ENCODE measurements at regions not wholly inside any gene's neighbourhood (a gene's known extent, or its start where the extent isn't known, plus 50 kb on each side); places are given as distances from the start of the nearest gene placed in this dataset.
"Not testable (repeated sequence)": the region's sequence is repeated elsewhere in the genome, so short reads cannot be mapped to it uniquely, and the experiment has no call there.

- no peak overlapping the region for H3K4me3 ChIP-seq (ENCODE audit: control insufficient read depth, low read depth, low read length)
- no peak for DNase-seq (ENCODE audit: low read depth)
- TF ChIP-seq, protein P1, sequence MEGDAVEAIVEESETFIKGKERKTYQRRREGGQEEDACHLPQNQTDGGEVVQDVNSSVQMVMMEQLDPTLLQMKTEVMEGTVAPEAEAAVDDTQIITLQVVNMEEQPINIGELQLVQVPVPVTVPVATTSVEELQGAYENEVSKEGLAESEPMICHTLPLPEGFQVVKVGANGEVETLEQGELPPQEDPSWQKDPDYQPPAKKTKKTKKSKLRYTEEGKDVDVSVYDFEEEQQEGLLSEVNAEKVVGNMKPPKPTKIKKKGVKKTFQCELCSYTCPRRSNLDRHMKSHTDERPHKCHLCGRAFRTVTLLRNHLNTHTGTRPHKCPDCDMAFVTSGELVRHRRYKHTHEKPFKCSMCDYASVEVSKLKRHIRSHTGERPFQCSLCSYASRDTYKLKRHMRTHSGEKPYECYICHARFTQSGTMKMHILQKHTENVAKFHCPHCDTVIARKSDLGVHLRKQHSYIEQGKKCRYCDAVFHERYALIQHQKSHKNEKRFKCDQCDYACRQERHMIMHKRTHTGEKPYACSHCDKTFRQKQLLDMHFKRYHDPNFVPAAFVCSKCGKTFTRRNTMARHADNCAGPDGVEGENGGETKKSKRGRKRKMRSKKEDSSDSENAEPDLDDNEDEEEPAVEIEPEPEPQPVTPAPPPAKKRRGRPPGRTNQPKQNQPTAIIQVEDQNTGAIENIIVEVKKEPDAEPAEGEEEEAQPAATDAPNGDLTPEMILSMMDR (IDR thresholded peaks at IDR 0.05; ENCODE audit: control insufficient read depth, insufficient read depth, low read depth, low read length, missing control alignments): no peak
Observed at GRCh38 chr1:195193134-195193533, 1415.1 kb downstream of the KCNT2 start.

DNA sequence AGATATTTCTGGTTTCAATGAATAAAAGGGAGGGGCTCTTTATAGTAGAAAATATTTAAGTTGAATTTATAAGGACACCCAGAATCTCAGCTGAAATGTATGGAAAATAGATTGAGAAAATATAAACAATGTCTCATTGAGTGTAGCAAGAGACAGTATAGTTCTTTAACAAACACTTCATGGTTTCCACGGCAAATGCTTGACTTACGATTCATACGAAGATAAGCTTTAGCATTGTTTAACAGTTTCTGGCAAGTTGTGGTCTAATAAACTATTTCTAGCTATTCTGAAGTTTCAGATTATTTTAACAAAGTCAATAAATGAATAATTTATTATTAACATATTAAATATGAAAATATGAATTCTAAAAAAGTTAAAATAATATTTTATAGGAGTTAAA is 1419.4 kb downstream of the KCNT2 start:
- TF ChIP-seq, protein P1 (IDR thresholded peaks at IDR 0.05; ENCODE audit: control insufficient read depth, insufficient read depth, low read depth, low read length, missing control alignments): no peak
- DNase-seq (ENCODE audit: low read depth): no peak
- H3K4me3 ChIP-seq (ENCODE audit: control insufficient read depth, low read depth, low read length): no peak overlapping the region

GRCh38 chr1:195186544-195186943 is 1421.7 kb downstream of the KCNT2 start:
- no peak for DNase-seq (ENCODE audit: low read depth)
- TF ChIP-seq, protein P1 (IDR thresholded peaks at IDR 0.05; ENCODE audit: control insufficient read depth, insufficient read depth, low read depth, low read length, missing control alignments): no peak
- no peak overlapping the region for H3K4me3 ChIP-seq (ENCODE audit: control insufficient read depth, low read depth, low read length)

DNA sequence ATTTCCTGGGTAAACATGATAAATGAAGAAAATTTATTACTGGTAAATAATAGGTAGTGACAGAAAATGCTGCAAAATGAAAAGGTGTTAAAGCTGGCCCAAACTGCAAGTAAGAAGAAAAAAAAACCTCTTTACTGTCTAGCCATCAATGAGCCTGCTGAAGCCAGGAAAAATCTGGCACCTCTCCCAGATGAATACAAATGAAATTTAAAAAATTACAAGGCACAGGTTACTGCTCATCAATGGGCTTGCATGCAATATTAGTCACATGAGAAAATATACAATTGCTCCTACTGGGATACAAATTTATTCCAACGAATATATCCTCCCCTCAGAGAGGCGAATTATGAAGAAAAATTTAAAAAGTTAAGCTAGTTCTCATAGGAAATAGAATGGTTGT is 1422.5 kb downstream of the KCNT2 start:
- TF ChIP-seq, protein P1 (IDR thresholded peaks at IDR 0.05; ENCODE audit: control insufficient read depth, insufficient read depth, low read depth, low read length, missing control alignments): no peak
- H3K4me3 ChIP-seq (ENCODE audit: control insufficient read depth, low read depth, low read length): no peak overlapping the region
- DNase-seq (ENCODE audit: low read depth): no peak

GRCh38 chr1:195185321-195185720 is 1422.9 kb downstream of the KCNT2 start:
- no peak for DNase-seq (ENCODE audit: low read depth)
- no peak overlapping the region for H3K4me3 ChIP-seq (ENCODE audit: control insufficient read depth, low read depth, low read length)
- TF ChIP-seq, protein P1 (IDR thresholded peaks at IDR 0.05; ENCODE audit: control insufficient read depth, insufficient read depth, low read depth, low read length, missing control alignments): no peak

DNA sequence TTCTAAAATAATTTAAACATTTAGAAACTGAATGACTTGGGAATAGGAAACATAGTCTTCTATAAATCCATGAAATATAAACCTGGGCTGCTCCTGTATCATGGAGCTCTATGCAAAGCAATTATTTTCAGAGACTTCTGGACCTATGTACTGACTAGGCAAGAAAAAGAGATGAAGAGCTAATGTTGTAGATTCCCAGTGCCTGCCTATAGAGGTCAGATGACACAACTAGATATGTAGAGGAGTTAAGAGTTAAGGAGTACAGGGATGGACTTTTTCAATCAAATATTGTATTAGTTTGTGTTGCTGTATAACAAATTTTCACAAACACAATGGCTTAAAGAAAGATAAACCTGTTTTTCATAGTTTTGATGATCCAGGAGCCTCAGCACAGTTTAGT is 1434.5 kb downstream of the KCNT2 start:
- H3K4me3 ChIP-seq (ENCODE audit: control insufficient read depth, low read depth, low read length): no peak overlapping the region
- TF ChIP-seq, protein P1 (IDR thresholded peaks at IDR 0.05; ENCODE audit: control insufficient read depth, insufficient read depth, low read depth, low read length, missing control alignments): no peak
- DNase-seq (ENCODE audit: low read depth): no peak

GRCh38 chr1:195159795-195160194 is 1448.4 kb downstream of the KCNT2 start:
- not testable (repeated sequence) for DNase-seq (ENCODE audit: low read depth)

More at GRCh38 chr1:195159795-195160194, 1448.4 kb downstream of the KCNT2 start:
- not testable (repeated sequence) for H3K4me3 ChIP-seq (ENCODE audit: control insufficient read depth, low read depth, low read length)

Data from AG09309 (cell line).